Thyroid gland (tissue), 4 donors: ENCODE measurements at regions not wholly inside any gene's neighbourhood (a gene's known extent, or its start where the extent isn't known, plus 50 kb on each side); places are given as distances from the start of the nearest gene placed in this dataset.

Experiments
- CTCF ChIP-seq, 6 experiments: fragments of 200-600 bp in 3 of 6; fragments of 450-650 bp in 3 of 6; sonication (generic) in 3 of 6; IDR thresholded peaks; one replicate each; pipeline ENCODE4 v1.5.1; 2016 to 2019; ENCODE audit warnings: antibody characterized with exemption in 6 of 6, mild to moderate bottlenecking in 2 of 6, inconsistent platforms in 1 of 6, moderate library complexity in 1 of 6
- POLR2A ChIP-seq, 2 donors: fragments of 450-650 bp; IDR thresholded peaks; one replicate each; pipeline ENCODE4 v1.6.1; 2017; ENCODE audit warnings: antibody characterized with exemption in 2 of 2, mild to moderate bottlenecking in 2 of 2, moderate library complexity in 1 of 2

GRCh38 chr11:109512249-109512648, 90.3 kb downstream of the C11orf87 start:
- TF ChIP-seq CTCF (IDR thresholded peaks at IDR 0.05) (no peak), POLR2A (IDR thresholded peaks at IDR 0.05) (no peak)
